ENCODE measurements at regions not wholly inside any gene's neighbourhood (a gene's known extent, or its start where the extent isn't known, plus 50 kb on each side); places are given as distances from the start of the nearest gene placed in this dataset.

DNA sequence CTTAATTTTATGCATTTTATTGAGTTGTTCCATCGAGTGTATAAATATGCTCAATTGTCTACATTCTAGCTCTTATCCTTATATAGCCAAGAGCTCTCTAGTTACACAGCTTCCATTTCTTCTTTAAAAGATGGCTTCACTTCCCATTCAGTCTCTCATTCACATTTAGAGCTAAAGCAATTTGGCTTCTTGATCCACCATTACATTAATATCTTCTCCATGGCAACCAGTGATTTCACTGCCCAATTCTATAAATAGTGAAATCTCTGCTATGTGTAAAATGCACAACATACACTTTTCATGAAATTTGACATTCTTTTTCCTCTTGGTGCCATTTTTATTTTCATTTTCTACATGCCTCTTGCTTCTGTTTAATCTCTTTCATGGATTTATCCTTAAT is 696.9 kb upstream of the ATXN8OS start:
- DNase-seq: no peak

DNA sequence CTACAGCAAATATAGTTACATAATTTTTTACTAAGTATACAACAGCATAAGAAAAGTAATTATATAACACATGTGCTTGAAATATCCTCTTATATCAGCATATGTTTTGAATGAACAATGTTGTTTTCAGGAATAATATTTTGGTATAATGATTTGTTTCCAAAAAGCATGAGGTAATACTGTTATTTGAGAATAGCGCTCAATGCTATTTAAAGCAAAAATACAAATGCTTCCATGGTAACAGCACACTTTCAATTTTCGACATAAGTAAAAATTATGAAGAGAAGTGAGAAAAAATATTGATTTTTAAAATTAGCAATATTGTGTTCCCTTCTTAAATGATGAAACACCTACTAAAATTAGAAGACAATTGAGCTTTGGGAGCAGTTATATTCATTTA is 715.9 kb upstream of the ATXN8OS start:
- no peak for DNase-seq

GRCh38 chr13:69389899-69390298 is 717.7 kb upstream of the ATXN8OS start:
- DNase-seq: peak; percentile 89

GRCh38 chr13:69373747-69374425 is 733.7 kb upstream of the ATXN8OS start:
- no peak for DNase-seq

- DNase-seq: no peak
Measured at GRCh38 chr13:69363360-69363759, 744.3 kb upstream of the ATXN8OS start.

DNA sequence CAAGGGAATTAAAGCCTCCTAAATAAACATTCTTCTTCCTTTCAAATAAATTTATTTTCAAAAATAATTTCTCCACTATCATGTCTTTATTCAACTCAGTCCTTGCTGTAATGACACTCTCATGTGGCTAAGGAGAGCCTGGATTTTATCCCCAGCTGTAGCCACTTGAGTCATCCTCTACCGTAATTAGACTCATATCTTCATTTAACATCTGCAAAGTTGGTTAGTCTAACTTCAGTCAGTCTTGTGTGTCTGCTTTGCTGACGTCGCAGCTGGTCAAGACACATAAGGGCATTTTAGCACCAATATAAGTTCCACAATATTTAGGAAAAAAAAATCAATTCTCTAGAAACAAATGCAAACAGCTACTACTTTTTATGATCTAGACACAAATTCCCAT is 776.4 kb upstream of the ATXN8OS start:
- peak; percentile 86 for DNase-seq

DNA sequence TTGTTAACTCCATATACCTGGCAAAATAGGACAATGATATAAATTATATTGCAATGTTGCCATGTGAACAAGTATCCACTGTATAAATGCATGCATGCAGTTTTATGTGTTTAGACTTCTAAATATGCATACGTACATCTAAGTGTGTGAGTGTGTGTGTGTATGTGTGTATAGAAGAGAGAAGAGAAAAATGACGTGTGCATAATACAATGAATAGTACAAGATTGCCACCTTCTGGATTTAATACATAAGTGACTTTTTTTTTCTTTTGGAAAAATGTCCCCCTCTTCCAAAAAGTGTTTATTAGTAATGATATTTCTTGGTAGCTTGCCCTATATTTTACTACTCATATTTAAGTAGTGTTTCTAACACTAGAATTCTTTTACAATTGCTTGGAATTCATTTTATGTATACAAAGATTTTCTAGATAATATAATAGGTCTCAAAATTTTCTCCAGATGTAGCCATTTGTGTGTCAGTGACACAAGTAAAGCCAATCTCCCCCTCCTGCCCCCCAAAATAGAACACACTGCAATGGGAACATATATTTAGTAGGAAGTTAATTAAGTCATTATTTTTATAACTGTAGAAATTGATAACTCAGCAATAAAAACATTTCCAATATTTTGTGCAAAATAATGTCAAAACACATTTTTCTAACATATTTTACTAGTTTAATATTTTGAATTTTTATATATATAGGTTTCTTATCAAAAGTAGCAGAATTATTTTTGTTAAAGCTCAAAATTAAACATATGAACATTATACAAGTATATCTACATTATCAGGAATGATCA is 783.3 kb upstream of the ATXN8OS start:
- DNase-seq: peak; percentile 73

DNA sequence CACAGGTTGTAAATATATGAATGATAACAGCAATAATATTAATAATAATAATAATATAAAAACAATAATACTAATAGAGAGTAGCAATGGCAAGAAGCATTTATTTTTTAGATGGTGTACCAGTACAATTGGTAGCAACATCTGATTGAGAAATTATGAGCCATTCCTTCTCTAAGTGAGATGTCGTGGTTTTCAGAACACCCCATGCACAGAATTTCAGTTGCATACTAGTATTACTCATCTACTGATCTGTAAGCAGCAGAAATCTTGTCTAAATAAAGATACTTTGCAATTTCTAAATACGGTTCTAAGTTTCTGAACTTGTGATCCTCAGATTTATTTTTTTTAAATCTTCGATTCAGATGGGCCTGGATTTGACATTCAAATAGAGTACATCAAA is 788.0 kb upstream of the ATXN8OS start:
- DNase-seq: no peak

GRCh38 chr13:69315039-69315438 is 792.6 kb upstream of the ATXN8OS start:
- DNase-seq: no peak

DNA sequence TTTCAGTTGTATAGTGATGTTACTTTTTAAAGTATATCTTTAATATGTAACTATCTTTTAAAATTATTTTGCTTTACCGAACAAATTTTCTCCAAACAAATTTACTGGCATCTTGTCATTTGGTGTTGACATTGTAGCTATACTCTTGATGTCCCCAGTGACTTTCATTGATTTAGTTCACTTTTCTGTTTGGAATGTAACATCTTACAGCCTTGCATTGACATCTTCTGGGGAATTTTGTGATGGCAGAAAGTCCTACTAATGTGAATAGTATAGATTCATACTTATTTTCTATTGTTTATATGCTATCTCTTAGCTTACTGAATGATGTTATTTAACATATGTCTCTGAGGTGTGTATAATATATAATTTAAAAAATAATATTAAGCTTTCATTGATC is 800.9 kb upstream of the ATXN8OS start:
- peak; percentile 31 for DNase-seq

DNA sequence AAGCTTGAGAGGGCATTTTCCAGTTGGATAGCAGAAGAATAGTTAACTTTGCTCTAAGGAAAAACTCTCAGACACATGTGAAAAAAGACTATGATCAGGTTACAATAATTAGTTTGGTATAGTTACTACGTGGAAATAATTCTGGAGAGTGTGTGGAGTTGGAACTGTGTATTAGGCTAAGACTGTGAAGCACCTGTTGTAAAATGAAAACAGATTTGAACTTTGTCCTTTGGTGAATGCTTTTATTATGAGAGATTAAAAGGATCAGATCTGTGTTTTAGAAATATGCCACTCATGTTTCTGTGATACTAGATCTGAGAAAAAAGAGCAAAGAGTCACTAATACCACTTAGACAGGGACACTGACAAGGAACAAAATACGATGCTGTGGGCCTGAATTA is 807.5 kb upstream of the ATXN8OS start:
- no peak for DNase-seq

DNA sequence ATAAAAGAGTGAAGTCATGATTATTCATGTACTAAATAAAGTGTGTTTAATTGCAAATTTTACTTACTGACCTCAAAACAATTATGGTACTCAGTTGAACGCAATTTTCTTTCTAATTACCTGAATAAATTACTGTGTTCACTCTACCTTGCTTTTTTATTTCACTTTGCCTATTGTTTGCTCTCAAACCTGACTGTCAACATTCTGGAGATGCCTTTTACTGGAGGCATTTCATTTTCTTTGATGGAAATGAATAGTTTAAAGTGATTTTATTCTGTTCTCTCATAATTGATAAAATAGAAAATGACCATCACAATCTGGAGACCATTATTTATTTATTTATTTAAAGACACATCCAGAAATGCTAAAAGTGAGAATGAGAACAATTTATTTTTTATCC is 811.5 kb upstream of the ATXN8OS start:
- no peak for DNase-seq

GRCh38 chr13:69292789-69293425 is 814.7 kb upstream of the ATXN8OS start:
- peak; percentile 53 for DNase-seq

- DNase-seq: peak; percentile 85
Measured at GRCh38 chr13:69291292-69291906, 816.2 kb upstream of the ATXN8OS start.

DNA sequence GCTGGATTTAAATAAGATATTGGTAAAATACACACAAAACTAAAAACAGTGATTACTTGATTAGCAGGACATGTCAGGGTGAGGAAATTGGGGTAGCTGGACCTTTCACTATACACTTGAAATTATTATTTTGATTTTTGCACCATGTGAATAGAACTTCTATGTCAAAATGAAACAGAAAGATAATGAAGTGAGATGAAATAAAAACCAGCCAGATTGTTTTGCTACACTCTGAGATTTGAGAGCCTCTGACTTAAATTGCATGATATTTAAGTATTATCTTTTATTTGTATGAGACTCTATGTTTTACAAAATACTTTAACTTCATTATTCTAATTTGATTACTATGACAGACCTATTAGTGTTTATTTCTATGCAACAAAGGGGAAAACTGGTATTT is 819.6 kb upstream of the ATXN8OS start:
- no peak for DNase-seq

DNA sequence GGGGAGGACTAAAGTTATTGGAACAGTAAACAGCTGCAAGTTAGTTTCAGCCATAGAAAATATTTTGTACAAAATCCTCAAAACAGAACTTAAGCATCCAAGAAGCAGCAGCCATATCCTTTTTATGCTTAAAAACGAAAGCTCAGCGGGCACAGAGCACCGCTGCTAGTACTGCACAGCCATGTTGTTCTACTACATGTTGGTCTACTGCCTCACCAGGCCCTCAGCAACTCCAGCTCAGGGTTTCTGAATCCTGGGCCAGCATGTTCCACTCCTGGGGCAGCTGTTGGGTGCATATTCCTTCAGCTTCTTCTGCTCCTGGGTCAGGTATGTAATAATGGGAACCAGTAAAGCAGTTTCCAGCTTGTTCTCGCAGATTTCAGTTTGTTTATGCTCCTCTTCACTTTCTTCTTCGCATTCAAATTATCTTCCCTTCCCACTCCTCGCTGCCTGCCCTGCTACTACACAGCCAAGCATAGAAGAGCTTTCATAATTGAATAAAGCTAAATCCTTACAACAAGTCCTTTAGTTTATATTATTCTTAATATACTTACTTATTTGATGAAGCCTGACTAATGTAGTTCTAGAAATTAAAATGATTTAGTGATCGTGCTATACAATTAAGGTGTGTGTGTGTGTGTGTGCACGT is 820.5 kb upstream of the ATXN8OS start:
- no peak for DNase-seq

GRCh38 chr13:69283837-69284236 is 823.8 kb upstream of the ATXN8OS start:
- DNase-seq: no peak

DNA sequence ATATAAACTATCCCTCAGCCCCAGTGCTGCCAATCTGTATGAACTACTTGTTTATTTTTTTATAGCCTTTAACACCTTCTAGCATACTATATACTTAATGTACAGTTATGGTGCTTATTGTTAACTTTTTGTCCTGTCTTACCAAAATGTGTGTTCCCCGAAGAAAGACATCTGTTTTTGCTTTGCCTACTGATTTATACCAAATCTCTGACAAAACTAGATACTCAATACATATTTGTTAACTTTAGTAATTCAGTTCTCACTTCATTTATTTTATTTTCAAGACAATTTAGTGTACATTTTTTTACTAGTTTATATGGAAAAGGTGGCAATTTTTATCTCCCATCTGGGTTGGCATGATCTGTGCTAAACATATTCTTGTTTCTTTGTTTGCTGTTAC is 824.3 kb upstream of the ATXN8OS start:
- DNase-seq: no peak

DNA sequence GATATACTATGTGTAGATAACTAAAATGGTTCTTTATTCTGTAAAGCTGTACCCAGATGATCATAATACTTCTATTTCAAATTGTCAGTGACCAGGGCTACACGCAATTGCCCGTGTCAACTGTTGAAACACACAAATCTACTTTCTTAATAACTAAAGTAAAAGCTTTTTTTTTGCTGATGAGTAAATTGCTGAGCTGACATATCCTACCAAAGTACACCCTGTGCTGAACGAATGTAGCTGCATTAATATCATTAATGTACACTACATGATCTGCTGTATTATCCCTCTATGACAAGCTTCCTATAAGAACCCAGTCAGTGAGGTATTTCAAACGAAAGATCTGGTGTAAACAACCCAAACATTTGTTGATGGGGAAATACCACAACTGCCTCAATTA is 827.2 kb upstream of the ATXN8OS start:
- DNase-seq: no peak

GRCh38 chr13:69279213-69279612 is 828.4 kb upstream of the ATXN8OS start:
- DNase-seq: no peak

DNA sequence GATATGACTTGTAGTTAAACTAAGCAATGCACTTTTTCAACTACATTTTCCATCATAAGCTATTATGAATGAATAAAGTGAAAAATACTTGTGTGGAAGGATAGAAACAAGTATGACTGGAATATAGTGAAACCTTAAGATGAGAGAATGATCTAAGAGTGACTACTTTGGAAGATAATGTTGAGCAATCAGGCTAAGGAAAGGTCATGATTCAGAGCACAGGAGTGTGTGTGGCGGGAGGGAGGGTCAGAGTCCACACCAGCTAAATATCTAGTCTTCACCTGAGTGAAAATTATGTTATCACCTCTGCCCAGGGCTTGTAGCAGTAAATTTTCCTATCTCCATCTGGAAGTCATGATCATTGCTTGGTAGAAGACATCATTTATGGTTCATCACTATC is 833.4 kb upstream of the ATXN8OS start:
- DNase-seq: no peak

DNA sequence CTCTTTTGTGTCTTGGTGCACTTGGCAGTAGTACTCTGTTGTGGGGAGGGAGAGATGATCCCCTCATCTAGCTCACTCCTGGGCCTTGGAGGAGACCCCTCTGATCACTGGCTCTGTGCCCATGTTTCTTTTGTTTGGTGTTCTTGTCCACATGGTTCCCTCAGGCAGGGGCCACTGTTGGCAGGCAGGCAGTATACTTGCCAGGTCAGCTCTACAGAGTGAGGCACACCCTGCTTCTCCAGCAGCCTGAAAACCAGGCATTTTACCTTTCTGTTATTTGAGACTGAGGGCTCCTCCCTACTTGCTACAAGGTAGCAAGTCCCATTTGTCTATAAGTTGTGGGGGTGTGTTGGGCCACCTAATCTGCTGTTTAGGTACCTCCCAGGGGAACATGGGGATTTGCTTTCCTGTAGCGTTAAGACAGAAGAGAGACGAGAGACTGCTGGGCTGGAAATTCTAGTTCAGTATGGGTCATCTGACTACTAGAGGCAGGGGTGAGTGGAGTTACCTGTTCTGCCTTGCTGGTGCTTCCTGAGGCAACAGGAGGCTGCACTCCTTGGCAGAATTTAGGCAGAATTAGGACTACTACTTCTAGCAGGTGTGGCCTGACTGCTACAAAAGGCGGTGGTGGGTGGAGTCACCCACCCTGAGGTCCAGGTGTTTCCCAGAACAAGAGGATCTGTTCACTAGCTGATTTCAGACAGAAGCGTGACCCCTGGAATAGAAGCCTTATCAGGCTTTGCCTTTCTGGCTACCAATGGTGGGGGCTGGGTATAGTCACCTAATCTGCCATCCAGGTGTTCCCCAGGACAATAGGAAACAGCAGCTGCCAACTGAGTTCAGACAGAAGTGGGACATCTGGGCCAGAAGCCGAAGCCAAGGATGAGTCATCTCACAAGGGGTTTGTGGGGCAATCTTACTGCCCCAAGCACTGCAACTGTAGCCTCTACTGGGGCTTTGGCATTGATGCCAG is 843.0 kb upstream of the ATXN8OS start:
- DNase-seq: no peak

All from OCI-M1 (cell line).